HG03342 (cell line): ENCODE measurements at regions not wholly inside any gene's neighbourhood (a gene's known extent, or its start where the extent isn't known, plus 50 kb on each side); places are given as distances from the start of the nearest gene placed in this dataset.
"Not testable (repeated sequence)": the region's sequence is repeated elsewhere in the genome, so short reads cannot be mapped to it uniquely, and the experiment has no call there.

Experiments
- ATAC-seq: cut with Tn5 transposase; IDR thresholded peaks from one replicate; pipeline ENCODE4 v1.9.1; 2021; ENCODE audit warnings: mild to moderate bottlenecking, moderate library complexity; ENCODE audit not compliant: unreplicated experiment

DNA sequence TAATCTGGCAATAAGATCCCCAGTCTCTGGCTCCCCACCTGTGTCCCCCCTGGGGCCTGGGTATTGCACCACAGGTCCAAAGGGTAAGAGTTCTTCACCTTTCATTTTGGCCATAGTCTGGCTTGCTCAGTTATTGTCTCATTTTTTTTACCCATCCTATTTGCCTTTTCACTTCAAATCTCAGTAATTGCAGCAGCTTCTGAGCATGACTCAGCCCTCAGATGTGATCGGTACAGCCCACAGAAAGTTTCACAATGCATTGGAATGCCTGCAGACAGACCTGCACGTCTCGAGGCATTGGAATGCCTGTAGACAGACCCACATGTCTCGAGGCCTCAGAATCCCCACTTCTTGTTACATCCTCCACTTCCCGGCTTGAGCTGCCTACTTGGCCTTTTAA is 173.6 kb downstream of the NUFIP1 start:
- ATAC-seq: no peak

DNA sequence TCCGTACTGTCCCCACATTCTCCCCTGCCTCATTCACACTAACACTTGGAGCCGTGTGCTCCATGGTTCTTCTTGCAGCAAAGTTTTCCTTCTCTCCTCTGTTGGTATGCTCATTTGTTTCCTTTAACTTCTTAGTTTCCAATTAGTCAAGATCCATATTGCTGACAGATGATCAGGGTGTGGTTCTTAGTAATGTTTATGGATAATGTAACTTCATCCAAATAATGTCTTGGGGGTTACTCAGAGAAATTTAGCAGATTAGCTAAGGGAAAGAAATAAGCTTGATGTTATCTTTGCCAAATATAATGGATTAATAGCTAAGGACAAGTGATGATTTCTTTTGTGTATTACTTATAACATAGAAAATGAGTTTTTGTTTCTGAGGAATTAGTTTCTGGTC is 174.4 kb downstream of the NUFIP1 start:
- ATAC-seq: no peak

DNA sequence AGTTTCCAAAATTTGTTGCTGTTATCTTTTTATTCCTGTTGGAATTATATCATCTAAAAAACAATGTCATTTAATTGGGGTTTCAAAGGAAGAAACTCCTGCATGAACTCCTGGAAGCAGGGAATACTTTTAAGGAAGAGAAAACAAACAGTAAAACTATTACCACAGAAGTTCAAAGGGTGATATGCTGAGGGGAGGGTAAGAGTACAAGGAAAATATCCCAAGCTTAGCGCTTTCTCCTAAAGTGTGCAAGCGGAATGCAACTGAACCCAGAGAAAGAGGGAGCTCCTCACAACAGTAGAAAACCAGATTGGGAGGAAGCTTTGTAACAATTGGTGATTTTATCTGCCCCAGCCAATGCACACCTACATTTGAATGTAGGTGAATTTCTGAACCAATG is 175.1 kb downstream of the NUFIP1 start:
- ATAC-seq: no peak

DNA sequence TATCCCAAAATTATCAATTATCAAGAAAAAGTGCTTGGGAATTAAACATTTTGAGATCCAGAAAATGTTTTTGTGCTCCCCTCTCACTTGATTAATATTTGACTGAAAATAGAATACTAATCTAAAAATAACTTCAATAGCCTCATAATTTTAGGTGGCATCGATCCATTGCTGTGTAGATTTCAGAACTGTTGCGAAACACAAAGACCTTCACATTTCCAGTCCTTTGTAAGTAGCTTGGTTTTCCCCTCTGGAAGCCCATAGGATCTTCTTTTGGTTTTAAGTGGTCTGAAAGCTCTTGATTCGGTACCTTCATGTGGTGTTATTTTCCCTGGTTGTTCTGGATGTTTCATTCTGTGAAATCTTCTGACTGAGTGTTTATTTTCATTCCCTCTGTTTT is 176.5 kb downstream of the NUFIP1 start:
- ATAC-seq: no peak

DNA sequence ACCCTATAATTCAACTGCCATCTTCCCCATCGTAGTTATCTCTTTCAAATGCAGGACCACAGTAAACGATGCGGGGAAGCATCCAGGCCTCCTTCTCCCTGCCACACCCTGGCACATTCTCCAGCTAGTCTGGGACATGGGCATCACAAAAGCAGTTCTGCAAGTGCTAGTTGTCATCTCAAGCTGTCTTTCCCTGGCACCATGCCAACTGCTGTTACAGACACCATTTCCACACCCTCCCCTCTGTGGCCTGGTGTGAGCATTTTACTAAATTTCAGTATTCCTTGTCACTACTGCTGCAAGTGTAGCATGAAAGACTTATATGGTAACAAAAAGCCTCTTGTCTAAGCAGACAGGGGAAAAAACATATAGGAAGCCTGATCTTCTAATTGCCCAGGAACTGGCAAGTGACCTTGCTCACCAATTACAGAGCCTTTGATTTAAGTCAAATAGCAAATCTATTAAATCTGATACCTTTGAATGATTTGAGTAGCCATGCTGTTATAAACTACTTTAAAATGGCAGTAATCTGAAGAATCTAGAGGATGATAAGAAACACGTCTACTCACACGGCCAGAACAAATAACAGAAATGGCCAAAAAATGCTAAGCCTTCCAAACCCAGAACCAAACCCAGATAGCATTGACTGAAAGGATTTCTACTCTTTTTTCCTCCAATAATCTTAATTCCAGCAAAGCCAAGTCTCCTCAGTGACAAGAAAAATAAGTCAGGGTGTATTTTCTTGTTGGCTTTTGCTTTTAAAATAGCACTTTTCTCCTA is 179.0 kb downstream of the NUFIP1 start:
- ATAC-seq: no peak

DNA sequence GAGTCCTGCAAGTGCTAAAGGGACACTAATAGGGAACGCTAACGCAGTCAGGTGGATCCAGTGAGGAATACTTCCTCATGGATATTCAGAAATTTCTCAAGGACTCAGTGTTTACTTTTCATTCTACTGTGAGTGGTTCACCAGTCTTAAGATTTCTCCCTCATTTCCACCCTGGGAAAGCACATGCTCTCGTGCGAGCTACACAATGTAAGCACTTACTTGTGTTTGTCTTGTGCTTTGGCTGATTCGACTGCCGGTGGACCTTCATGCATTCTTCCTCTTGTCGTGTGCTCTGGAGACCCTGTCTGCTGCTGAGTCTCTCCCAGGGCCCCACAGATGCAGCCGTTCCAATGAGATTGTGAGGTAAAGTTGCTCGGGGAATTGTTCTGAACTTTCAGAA is 180.1 kb downstream of the NUFIP1 start:
- no peak for ATAC-seq

DNA sequence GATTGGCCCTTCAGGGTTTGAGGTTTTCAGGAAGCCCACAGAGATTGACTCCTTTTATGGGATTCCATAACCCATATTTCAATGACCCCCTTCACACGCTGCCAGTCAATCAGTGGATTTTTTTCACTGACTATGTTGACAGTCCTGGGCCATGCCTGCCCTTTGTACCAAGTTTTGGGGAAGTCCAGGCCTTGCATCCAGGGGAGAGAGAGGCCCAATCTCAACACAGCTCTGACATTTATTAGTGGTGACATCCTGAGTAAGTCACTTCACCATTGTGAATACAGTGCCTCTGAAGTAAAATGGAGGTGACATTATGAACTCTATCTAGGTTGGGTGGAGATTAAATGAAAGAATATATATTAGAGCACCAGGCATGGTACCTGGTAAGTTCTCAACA is 181.1 kb downstream of the NUFIP1 start:
- no peak for ATAC-seq

DNA sequence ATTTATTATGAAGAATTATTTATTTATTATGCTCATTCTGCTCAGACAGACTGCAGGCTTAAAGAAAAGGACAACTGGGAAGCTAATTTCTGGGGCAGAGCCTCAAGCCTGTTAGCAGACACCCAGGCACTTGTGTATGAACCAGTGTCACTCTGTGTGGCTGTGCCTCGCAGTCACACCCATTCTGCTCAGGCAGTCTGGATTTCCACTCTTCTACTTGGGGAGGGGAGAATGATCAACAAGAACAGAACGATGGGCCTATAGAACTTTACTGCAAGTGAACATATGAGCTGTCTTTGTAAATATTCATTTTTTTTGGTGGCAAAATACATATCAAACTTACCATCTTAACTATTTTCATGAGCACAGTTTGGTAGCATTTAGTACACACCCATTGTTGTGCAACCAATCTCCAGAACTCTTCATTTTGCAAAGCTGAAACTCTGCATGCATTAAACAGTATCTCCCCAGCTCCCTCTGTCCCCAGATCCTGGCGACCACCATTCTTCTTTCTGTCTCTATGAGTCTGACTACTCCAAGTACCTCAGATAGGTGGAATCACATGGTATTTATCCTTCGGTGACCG is 181.7 kb downstream of the NUFIP1 start:
- ATAC-seq: no peak

DNA sequence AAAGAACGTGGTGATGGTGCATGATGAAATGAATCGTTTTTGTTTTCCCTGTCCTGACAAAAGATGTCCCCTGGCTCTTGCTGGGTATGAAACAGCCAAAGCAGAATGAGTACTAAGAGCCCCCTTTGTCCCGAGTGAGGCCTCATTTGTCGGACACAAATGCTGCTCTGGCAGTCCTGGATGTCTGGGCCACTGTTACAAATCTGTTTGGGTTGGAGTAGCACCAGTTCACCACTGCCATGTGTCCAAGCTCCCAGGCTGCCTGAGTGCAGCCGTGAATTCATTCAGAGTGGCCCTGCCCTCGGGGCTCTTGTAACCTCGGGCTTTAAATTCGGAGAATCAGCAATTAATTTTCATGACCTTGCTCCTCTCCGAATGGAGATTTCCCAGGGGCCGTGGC is 182.4 kb downstream of the NUFIP1 start:
- ATAC-seq: no peak

DNA sequence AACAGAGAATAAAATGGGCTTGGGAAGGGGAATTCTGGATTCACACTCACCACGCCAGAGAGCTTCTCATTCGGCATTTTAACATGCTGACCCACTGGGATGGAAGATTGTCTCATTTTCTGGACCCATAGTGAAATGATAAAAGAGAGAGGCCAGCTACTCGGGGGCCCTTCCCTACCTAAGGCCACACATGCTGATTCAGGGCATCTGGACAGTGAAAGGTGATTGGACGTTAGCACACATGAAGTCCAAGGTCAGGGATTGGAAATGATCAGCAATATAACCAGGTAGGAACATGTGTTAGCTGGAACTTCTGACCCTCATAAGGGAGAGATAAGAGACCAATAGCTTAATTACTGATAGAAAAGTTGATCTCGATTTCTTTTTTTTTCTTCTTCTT is 183.7 kb downstream of the NUFIP1 start:
- no peak for ATAC-seq

DNA sequence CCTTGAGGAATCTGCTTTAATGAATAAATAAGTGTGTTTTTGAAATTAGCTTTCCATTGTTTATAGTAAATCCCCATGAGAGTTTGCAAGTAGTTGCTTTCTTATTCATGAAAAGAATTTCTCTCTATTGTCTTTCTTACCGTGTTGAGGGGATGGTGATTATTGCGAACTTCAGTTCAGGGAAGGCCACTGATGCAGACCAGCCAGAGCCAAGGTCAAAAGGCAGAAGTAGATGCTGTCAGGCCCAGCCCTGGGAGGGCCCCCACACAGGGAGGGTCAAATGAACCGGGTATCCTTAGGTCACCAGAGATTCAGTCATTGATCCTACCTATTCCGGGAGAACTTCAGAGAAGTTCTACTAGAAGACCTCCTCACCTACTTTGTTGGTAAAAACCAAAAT is 185.9 kb downstream of the NUFIP1 start:
- ATAC-seq: no peak

DNA sequence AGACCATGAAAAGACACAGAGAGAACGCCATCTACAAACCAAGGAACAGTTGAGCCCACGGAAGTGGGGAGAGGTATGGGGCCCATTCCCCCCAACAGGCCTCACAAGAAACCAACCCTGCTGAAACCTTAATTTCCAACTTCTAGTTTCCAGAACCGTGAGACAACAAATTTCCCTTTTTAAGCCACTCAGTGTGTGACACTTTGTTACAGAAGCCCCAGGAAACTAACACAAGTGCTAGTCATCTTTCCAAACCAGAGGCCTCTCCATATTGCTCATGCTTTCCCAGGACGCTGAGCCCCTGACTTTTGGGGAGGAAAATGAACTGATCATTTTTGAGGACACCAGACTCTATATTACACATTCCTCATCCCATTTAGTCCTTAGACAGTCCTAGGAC is 186.8 kb downstream of the NUFIP1 start:
- ATAC-seq: no peak

DNA sequence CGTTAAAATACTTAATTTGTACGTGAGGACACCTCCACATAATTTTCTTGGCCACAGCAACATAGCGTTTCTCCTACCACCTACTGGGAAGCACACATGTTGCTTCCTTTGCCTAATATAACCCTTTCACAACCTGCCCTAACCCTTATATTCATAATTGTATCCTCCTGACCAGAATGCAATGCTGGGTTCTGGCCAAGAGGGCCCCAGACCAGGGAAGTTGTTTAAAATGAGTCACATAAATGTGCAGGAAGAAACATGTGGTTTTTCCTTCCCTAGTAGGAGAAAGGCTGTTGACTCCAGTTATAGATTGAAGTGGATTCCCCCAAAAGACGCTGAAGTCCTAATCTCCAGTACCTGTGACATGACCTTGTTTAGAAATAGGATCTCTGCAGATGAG is 187.3 kb downstream of the NUFIP1 start:
- ATAC-seq: no peak

DNA sequence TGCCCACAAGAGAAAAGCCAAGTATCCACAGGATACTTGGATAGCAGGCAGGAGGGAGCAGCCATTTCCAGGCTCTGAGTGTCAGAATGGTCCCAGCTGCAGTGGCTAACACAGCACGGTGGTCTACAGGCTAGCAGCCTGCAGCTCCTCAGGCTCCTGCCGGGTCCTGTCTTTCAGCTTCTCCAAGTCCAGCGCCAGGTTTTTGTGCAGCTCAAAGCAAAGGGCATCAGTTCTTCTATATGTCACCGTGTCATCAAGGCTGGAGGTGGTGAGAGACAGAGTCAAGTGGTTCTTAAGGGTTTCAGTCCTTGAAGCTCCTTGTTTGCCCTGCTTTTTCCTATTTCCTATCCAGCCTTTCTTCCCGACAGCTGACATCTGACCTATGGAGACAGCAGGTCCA is 188.6 kb downstream of the NUFIP1 start:
- ATAC-seq: no peak

DNA sequence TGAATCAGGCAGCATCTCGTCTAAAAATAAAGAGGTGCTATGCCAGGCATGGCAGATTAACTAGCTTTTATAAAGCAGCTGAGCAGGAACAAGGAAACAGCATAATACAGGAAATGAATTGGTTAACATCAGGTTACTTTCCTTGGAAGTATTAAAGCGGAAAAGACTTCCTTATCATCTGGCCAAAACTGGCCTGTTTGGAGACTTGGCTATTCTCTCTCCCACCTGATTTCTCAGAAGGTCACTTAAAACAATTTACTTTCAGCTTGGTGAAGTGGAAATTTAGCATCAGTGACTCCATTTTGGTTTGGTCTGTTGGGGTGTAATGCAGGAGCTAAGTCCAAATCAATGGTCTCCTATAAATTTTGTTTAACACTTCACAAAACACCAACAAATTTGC is 191.6 kb downstream of the NUFIP1 start:
- ATAC-seq: no peak

DNA sequence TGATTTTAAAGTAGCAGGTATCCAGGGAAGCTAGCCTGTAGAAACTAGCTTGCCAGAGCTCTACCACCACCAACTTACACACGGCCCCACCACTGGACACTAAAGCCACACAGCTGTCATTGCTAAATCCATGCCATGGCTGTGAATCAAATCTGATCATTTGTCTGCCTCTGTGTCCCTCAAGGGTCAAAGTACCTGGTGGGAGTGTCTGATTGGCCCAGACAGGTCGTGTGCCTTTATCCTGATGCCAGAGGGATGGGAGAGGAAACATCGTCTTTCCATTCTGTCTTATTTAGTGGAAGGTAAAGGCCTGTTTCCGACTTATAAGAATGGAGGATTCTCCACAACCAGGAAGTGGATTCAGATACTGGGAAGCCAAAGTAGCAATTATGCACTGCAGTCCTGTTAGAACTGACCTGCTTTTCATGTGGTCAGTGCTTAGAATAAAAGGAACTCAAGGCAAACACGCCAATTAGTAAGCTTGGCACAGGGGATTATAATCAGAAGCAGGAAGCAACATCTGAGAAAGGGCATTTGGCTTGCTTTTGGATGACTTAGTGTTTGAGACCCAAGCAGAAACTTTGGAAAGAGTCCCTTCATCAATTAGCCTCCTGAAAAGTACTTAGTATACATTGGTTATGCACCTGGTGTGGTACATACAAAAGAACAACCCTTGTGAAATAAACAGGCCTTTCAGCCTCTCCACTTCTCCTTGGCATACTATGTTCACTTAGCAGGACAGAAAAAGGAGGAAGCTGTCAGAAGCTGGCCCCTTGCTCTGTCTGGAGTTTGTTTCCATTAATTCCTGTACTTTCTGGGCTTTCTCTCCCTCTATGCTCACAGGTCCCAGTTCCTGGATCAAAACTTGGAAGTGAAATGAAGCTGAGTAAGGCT is 192.4 kb downstream of the NUFIP1 start:
- ATAC-seq: no peak

DNA sequence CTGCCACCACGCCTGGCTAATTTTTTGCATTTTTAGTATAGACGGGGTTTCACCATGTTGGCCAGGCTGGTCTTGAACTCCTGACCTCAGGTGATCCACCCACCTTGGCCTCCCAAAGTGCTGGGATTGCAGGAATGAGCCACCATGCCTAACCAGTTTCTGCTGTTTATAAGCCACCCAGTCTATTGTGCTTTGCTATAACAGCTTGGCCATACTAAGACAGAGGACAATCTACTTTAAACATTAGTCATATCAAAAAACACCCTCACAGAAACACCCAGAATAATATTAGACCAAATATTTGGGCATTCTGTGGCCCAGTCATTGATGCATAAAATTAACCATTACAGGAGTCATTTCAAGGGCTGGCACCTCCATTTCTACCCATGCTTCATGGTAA is 193.2 kb downstream of the NUFIP1 start:
- ATAC-seq: not testable (repeated sequence)

DNA sequence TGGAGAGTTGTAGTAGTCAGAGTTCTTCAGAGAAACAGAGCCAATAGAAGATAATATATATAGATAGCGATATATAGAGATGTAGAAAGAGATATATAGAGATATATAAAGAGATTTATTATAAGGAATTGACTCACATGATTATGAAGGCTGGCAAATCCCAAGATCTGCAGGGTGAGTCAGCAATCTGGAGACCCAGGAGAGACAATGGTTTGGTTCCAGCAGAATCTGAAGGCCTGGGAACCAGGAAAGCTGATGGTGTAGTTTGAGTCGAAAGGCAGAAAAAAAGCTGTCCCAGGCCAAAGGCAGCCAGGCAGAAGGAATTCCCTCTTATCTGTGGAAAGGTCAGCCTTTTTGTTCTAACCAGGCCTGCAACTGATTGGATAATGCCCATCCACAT is 194.1 kb downstream of the NUFIP1 start:
- no peak for ATAC-seq

DNA sequence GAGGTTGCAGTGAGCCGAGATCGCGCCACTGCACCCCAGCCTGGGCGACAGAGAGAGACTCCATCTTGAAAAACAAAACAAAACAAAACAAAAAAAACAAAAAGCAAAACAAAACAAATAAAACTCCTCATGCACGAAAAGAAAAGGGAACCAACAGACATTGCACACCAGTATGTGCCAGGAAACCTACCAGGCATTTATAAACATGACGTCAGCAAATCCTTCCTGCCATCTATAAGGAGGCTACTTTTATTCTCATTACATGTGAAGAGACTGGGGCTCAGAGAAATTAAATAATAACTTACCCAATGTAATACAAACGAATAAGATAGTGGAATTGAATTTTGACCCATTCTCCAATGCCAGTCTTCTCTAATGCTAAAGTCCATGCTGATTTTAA is 197.2 kb downstream of the NUFIP1 start:
- no peak for ATAC-seq

DNA sequence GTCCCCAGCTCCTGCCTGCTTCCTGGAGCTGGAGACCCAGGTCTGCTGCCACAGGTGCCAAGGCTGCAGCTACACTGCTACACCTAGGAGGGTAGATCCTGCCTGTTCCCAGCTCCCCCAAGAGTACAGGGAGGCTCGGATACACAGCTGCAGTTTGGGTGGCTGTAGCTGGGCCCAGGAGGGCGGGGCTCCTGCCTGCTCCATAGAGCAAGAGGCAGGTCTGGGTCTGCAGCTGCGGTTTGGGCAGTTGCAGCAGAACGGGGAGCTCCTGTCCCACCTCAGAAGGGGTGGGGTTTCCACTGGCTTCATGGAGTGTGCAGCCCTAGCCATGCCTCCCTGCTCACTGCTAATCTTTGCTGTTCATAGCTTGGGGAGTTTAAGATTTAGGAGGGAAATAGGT is 199.0 kb downstream of the NUFIP1 start:
- no peak for ATAC-seq

DNA sequence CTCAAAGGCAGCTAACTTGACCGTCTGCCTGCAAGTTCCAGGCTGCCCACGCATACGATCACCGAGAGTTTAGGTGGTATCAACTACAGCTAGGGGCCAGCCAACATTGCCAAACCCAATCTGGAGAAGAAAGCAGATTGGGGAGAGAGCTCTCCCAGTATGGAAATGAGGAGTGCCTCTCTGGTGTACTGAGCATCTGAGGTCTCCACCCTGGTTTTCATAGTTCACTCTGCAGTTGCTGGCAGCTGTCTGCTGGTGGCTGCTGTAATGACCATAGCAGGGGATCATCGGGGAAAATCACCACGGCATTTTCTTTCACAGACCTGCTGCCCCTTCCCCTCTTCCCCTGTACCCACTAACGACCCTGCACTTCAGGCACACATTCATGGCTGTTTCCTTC is 201.7 kb downstream of the NUFIP1 start:
- ATAC-seq: no peak

DNA sequence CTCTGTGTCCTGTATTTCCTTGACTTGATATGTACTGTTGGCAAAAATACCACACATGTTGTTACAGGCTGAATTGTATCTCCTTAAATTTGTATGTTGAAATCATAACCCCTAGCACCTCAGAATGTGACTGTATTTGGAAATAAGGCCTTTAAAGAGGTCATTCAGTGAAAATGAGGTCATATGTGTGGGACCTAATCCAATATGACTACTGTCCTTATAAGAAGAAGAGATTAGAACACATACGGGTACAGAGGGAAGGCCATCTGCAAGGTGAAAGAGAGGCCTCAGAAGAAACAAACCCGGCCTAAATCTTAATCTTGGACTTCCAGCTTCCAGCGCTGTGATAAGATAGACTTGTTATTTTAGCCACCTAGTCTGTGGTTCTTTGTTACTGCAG is 202.5 kb downstream of the NUFIP1 start:
- no peak for ATAC-seq
